Omental fat pad (tissue), 3 donors: ENCODE measurements at regions not wholly inside any gene's neighbourhood (a gene's known extent, or its start where the extent isn't known, plus 50 kb on each side); places are given as distances from the start of the nearest gene placed in this dataset.

Source experiments
- ATAC-seq: fragments of 150-250 bp; one replicate; pipeline ENCODE4 v1.9.1; 2016; ENCODE audit warnings: mild to moderate bottlenecking, moderate library complexity; ENCODE audit not compliant: low FRiP score
- DNase-seq: peaks from one replicate; pipeline ENCODE4 v3.0.0-alpha.2; 2019; ENCODE audit warnings: low spot score
- CTCF ChIP-seq, 3 donors: fragments of 450-650 bp; IDR thresholded peaks; one replicate each; pipeline ENCODE4 v1.5.1; 2016 to 2017; ENCODE audit warnings: antibody characterized with exemption in 3 of 3, mild to moderate bottlenecking in 3 of 3, moderate library complexity in 2 of 3

- no peak for DNase-seq
- no peak for TF ChIP-seq CTCF (IDR thresholded peaks at IDR 0.05)
- no peak for ATAC-seq
Measured at GRCh38 chr10:91046869-91047268, 126.0 kb upstream of the ANKRD1 start.

GRCh38 chr10:91048380-91048779, 127.5 kb upstream of the ANKRD1 start:
- ATAC-seq (no peak), DNase-seq (no peak)
- TF ChIP-seq CTCF (IDR thresholded peaks at IDR 0.05): no peak

GRCh38 chr10:91049296-91049987, 128.6 kb upstream of the ANKRD1 start:
- TF ChIP-seq CTCF (IDR thresholded peaks at IDR 0.05): no peak
- ATAC-seq (no peak), DNase-seq (no peak)

- no peak for TF ChIP-seq CTCF (IDR thresholded peaks at IDR 0.05)
- ATAC-seq (no peak), DNase-seq (no peak)
Measured at GRCh38 chr10:91049988-91050360, 129.1 kb upstream of the ANKRD1 start.

GRCh38 chr10:91050371-91051034, 129.6 kb upstream of the ANKRD1 start:
- no peak for TF ChIP-seq CTCF (IDR thresholded peaks at IDR 0.05)
- no peak for DNase-seq
- peak; percentile 35 for ATAC-seq

- TF ChIP-seq CTCF (IDR thresholded peaks at IDR 0.05): no peak
- ATAC-seq (peak; percentile 32), DNase-seq (no peak)
Measured at GRCh38 chr10:91051829-91052228, 130.9 kb upstream of the ANKRD1 start.

GRCh38 chr10:91054325-91054724, 133.4 kb upstream of the ANKRD1 start:
- DNase-seq (no peak), ATAC-seq (no peak)
- no peak for TF ChIP-seq CTCF (IDR thresholded peaks at IDR 0.05)
